Ecto neural progenitor cell (in vitro differentiated cells): ENCODE measurements at regions not wholly inside any gene's neighbourhood (a gene's known extent, or its start where the extent isn't known, plus 50 kb on each side); places are given as distances from the start of the nearest gene placed in this dataset.
"Not testable (repeated sequence)": the region's sequence is repeated elsewhere in the genome, so short reads cannot be mapped to it uniquely, and the experiment has no call there.

Experiments
- DNase-seq: peaks from one replicate; pipeline ENCODE4 v3.0.0-alpha.2; 2018; ENCODE audit warnings: low spot score

DNA sequence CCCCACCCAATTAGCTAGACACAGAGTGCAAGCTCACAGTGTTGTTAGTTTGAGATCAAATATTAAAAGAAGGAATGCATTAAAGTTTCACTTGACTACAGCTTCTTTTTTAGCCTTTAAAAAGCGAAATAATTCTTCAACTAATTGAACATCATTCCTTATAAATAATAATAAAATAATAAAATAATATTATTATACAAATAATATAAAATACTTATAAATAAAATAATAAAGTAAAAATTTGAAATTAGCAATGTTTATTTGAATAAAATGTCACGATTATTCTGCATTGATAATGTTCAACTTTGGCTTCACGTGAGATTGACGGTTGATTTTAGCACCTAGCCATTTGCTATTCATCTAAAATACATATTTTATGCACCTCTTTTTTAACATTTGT, 819.3 kb downstream of the FRK start:
- DNase-seq: no peak

DNA sequence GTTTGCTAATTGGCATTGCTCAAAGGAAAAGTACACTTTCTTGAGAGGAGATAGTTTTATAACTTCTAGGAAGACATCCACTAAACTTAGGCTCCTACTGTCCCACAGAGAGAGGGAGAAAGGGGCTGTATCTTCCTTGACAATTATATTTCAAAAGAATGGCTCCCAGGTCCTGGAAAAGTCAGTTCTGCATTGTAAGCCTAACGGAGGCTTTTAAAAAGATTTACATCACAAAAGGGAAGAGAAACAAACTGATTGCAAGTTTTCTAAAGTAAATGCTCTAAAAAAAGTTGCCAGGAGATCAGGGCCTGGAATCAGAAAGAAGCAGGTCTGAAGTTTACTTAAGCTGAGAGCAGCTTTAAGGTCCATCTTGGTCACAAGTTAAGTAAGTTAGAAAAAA, 839.5 kb downstream of the FRK start:
- DNase-seq: no peak

DNA sequence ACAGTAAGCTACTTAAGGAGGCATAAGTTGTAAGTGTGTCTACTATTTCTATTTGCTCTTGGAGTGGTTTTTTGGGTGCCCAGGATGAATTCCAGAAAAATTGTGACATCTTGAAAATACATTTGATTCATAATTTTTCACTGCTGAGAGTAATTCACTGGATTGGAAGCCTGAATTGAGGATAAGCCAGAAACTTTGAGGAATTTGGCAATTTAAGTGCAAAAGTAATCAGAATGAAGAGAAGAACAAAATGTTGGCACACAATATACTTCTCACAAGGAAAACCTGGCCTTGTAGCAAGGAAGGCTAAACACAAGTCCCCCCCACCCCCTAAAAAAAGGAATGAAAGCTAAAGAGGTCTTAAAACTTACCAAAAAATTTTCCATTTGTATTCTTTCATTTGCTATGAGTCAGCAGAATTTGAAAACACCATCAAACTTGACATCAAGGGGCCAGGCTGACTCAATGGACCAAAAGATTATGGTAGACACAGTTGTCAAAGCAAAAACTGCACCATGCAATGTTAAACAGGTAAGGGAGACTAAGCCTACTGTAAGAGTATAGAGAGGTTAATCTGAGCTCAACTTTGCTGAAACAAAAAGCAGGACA, 840.0 kb downstream of the FRK start:
- DNase-seq: no peak

DNA sequence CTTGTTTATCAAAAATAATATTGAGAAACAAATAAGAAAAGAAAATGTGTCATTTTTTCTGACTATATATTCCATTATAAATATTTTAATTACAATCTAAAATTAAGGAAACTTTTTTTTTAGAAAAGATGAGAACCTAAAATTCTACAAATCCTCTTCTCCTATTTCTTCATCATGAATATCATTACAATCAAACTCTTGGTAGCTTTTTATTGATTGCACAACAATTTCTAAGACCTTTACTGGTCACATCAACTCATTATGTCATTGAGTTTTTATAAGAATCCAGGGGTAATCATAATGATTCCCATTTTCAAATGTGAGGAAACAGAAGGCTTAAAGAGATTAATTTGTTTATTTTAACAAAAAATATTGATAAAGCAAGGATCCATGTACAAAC, 841.0 kb downstream of the FRK start:
- DNase-seq: no peak

DNA sequence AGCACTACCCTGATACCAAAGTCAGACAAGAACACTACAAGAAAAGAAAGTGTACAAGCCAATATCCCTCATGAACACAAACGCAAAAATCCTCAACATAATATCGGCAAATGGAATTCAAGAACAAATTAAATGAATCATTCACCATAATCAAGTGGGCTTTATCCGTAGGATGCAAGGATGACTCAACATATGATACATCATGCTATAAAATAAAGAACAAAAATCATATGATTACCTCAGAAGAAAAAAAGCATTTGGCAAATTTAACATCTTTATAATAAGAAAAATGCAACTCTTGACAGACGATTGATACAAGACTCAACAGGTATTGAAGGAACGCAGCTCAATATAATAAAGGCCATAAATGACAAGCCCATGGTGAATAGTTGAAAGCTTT, 843.9 kb downstream of the FRK start:
- no peak for DNase-seq

DNA sequence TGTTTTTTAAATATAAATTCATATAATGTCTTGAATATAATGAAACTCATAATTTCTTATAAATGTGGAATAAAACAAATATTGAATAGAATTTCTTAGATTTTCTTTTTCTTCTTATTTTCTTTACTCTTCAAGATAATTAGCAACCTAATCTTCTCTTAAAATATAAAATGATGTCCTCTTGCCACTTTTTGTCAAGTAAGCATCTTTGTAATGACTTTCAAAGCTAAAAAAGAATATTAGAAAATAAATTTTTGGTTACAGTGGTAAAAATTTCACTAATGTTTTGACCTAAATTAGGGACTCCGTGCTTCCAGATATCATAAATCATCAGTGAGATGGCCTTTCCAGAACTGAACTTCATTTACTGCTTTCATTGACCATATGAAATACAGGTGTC, 846.4 kb downstream of the FRK start:
- no peak for DNase-seq

DNA sequence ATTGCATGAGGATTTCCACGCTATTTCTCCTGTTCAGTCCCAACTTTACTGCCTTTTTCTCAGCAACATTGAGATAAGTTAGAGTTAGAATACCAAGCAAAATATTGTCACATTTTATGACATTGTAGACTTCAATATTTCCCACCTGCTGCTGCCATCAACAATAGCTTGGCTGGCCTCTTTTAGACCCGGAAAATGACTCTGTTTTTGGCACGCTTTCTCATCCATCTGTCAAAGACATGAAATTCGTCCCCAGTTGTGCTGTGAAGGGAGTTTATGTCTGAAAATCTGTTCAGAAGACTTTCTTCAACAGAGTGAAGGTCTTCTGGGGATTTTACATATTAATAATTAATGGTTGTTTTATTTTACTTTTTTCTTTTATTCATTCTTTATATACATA, 857.3 kb downstream of the FRK start:
- no peak for DNase-seq

DNA sequence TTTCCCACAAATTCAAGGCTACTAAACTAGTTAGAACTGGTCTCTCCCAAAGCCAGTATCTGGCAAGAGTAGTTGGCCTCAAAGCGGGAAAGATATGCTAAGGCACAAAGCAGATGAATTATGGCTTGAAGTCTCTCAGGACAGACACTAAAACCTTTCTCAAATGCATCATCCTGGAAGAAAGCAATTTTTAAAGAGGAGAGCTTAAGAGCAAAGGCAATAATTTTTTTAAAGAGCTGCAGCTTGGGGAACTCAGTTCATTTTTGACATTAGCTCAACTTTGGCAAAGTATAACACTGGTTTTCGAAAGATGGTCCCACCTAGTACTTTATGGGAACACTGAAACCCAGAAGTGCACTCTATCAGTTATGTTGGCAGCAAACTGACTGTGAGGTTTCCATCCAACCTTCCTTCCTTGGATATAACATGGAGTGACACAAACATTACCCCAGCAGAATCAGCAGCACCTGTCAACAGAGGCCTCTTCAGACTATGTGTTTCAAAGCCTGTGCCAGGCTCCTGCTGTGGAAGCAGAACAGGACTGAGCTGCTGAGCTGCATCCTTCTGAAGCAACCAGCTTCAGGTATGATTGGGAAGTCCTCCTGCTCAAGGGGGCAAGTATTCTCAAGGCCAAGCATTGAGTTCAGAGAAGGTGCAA, 852.3 kb upstream of the HS3ST5 start:
- no peak for DNase-seq

DNA sequence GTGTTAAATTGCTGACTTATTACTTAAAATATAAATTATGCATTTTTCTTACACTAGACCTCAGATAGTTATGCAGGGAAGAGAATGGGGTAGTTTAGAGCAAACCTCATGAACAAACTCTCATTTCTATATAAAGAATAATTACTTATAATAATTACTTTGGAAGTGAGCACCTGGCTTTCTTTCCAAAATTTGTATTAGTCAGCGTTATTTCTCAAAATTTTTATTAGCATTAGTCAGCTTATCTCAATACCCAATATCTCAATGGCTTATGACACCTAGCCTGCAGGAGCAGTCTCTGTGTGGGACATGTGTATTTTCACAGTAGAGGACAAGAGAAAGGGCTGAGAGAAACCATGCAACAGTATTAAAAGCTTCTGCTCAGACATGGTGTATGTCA, 849.2 kb upstream of the HS3ST5 start:
- DNase-seq: no peak

DNA sequence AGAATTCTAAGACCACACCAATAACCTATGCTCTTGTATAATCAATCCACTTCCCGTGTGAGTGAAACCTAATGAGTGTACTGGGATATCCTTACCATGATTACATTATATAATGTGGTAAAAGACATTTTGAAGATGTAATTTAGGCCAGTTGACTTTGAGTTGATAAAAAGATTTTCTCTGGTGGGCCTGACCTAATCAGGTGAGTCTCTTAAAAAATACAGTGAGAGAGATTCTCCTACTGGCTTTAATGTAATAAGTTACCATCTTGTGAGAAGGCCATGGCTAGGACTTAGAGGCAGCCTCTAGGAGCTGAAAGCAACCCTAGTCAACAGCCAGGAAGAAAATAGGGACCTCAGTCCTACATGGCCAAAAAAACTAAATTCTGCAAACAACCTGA, 847.7 kb upstream of the HS3ST5 start:
- no peak for DNase-seq

DNA sequence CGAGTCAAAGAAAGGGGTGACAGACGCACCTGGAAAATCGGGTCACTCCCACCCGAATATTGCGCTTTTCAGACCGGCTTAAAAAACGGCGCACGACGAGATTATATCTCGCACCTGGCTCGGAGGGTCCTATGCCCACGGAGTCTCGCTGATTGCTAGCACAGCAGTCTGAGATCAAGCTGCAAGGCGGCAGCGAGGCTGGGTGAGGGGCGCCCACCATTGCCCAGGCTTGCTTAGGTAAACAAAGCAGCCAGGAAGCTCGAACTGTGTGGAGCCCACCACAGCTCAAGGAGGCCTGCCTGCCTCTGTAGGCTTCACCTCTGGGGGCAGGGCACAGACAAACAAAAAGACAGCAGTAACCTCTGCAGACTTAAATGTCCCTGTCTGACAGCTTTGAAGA, 832.6 kb upstream of the HS3ST5 start:
- DNase-seq: not testable (repeated sequence)

DNA sequence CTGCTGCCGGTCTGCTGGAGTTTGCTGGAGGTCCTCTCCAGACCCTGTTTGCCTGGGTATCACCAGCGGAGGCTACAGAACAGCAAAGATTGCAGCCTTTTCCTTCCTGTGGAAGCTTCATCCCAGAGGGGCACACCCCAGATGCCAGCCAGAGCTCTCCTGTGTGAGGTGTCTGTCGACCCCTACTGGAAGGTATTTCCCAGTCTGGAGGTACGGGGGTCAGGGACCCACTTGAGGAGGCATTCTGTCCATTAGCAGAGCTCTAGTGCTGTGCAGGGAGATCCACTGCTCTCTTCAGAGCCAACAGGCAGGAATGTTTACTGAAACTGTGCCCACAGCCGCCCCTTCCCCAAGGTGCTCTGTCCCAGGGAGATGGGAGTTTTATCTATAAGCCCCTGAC, 823.1 kb upstream of the HS3ST5 start:
- not testable (repeated sequence) for DNase-seq

DNA sequence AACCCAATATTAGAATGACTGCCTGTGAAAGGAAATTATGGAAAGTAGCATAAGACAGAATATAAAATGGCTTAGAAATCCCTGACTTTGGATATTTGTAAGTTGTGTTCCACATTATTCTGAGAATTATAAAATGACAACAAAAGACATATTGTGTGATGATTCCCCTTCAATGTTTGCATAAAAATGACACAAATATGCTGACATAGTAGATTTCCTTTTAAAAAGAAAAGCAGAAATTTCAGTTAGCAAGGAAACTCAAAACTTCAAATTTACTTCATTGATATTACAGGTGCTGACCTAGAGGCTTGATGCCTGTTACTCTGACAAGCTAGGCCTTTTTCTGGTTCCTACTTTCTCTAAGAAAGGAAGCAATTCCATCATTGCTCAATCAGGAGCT, 816.9 kb upstream of the HS3ST5 start:
- no peak for DNase-seq

DNA sequence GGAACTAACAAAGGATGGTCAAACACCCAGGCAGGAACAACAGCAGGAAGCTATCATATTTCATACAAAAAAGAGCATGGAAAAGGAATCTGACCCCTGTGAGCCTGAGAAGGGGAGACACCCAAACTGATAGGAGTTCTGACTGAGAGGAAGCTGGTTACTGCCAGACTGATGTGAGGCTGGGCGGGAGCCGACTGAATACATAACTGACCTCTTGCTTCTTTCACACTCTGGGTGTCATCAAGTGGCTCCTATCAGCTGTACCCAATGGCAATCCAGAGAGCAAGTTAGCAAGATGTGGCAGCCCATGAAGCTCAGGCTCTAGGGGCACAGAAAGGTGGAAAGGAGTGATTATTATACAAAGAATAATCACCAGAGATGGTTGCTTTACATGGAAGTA, 795.1 kb upstream of the HS3ST5 start:
- peak; percentile 38 for DNase-seq

DNA sequence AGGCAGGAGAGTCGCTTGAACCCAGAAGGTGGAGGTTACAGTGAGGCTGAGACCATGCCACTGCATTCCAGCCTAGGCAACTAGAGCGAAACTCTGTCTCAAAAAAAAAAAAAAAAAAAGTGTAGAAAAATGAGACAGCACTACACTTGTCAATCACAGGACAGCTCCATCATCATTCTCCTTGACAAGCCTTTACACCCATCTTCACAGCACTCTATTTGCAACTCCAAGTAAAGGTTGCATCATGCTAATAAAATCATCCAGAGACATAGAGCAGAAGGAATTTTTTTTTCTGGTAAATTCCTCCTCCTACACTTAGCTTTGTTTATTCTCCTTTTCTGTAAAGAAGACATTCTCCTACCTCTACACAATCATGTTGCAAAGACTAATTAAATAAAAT, 791.0 kb upstream of the HS3ST5 start:
- DNase-seq: no peak

DNA sequence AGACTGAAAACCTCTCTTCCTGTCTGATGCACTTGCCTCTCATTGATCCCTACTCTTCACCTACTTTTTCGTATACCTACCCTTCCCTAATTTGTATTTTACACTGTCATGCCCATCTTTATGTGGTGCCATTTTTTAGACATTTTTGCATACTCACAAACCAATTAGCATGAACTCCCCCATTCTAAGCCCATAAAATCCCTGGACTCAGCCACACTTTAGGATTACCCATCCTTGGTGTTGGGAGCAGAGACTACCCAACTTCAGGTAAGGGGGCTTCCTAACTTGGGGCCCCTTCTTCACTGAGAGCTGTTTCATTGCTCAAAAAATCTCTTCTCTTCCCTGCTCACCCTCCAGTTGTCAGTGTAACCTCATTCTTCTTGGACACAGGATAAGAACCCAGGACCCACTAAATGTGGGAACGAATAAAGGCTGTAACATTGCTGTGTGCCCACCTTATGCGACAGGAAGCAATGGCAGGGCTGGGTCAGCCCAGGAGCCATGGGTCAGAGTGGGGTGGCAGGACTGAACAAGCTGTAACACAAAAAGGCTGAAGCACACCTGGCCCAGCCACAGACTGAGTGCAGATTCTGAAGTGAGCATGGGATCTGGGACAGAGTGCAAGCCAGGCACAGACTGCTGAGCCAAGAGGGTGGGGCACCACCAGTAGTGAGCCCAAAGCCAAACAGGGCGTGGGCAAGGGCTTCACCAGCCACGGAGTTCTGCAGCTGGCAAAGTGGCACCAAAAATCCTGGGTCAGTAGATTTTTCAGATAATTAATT, 789.1 kb upstream of the HS3ST5 start:
- DNase-seq: no peak

DNA sequence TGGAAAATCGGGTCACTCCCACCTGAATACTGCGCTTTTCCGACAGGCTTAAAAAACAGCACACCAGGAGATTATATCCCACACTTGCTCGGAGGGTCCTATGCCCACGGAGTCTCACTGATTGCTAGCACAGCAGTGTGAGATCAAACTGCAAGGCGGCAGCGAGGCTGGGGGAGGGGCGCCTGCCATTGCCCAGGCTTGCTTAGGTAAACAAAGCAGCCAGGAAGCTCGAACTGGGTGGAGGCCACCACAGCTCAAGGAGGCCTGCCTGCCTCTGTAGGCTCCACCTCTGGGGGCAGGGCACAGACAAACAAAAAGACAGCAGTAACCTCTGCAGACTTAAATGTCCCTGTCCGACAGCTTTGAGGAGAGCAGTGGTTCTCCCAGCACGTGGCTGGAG, 778.7 kb upstream of the HS3ST5 start:
- DNase-seq: not testable (repeated sequence)

DNA sequence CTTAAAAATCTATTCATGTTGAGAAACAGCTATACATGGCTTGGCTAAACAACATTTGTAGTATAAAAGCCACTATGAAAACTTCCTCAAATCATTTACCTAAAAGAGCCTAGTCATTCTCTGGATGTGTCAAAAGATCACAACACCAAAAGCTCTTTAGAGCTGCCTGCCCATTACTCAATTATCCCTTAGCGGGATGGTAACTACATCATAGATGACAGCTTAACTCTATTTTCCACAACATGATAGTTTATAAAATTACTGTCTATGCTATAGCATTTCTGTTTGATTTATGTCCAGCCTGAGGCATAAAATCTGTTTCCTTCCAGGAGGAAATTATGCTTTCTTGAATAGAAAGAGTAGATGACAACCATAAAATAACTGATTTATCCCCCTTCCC, 777.6 kb upstream of the HS3ST5 start:
- no peak for DNase-seq

DNA sequence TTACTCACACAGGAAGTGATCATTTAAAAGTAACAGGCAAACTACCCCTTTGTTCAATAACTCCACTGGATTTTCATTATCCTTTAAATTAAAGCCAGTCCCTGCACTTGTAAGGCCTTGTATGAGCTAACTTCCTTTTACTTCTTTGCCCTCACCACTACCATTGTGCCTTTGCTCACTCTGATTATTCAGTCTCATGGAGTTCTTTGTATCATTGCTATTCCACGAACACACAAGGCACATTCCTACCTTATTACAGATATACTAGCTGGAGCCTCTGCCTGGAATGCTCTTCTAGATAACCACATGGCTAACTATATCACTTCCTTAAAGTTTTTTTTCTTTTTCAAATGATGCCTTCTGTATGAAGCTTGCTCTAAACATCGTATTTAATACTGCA, 748.6 kb upstream of the HS3ST5 start:
- no peak for DNase-seq

DNA sequence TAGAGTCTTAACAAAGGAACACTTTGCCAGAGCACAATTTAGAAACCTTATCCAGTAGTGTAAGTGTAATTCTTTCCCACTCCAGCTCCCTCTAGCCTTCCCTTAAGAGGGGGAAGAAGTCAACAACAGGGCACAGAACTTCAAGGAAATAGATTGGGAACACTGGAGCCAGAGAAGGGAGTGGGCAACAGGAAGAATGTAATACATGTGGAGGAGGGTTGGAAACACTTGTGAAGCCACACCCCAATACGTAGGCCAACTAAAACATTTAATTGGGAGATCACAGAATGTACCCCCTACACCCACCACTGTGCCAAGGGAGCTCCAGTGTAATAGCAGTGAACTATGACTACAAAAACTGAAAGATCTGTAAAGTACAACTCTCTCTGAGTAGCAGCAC, 735.7 kb upstream of the HS3ST5 start:
- no peak for DNase-seq

DNA sequence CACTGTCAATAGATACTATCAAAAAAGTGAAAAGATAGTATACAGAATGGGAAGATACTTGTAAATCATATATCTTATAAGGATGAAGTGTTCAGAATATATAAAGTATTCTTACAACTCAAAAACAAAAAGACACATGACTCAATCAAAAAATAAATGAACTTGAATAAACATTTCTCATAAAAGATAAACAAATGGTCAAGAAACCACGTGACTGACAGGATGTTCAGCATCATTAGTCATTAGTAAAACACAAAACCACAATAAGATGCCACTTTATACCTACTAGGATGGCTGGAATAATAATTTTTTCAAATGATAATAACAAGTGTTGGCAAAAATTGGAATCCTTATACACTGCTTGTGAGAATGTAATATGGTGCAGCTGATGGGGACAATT, 729.1 kb upstream of the HS3ST5 start:
- DNase-seq: no peak

DNA sequence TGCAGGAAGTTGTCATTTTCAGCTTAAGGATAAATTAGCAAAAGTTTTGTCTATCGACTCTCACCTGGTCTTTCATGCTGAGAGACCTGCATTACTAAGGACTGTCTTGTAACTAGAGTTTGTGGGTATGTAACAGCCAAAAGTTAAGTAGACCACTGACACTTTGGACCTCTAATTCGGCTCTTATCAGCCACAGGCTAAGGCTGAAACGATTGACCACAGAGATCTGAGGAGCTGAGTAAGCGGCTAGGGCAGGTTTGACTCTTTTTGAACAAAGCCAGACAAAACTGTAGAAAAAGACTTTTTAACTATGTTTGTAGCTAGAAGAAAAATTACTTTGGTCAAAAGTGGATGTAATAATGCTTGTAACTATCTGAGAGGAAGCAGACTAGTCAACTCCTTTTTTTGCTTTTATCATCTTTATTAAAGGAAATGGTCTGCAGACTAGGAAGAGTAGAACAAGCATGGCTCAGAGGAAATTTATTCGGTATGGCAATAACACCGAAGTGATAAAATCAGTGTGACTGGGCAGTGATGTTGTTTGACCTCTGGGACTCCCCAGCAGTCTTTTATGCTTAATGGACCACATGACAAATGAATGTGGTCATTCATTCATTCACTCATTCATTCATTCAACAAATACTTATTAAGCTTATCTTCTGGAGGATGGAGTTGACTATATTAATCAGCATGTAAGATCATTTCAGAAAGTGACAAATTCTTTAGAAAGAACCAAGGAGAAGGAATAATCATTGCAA, 725.0 kb upstream of the HS3ST5 start:
- no peak for DNase-seq

DNA sequence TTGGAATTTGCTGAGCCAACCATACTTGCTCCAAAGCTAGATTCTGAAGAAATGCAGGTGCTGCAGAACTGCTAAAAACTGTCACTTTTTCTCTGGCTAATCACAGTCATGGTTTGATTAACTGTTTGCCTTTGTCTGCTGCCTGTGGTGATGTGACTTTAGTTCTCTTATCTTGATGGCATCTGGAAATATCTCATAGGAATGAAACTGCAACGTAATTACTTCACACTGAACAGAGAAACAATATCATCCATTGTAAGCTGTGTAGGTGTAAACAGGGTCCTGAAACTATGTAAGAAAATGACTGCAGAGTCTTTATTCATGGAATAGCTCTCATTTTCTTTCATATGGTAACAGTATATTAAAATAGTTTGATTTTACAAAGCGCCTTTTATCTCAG, 721.9 kb upstream of the HS3ST5 start:
- DNase-seq: no peak
